ENCODE measurements at regions not wholly inside any gene's neighbourhood (a gene's known extent, or its start where the extent isn't known, plus 50 kb on each side); places are given as distances from the start of the nearest gene placed in this dataset.

- TF ChIP-seq AFF4 (CRISPR knock-in tag; IDR thresholded peaks at IDR 0.05): no peak
Measured at GRCh38 chrX:147077472-147077871, 262.9 kb upstream of the CXorf51A start (continued).

GRCh38 chrX:147072747-147073146 is 258.2 kb upstream of the CXorf51A start:
- no peak for TF ChIP-seq JUNB (CRISPR knock-in tag; IDR thresholded peaks at IDR 0.05; ENCODE audit: borderline replicate concordance)
- no peak for TF ChIP-seq ZNF33B (CRISPR knock-in tag; IDR thresholded peaks at IDR 0.05)
- TF ChIP-seq PAXIP1 (CRISPR knock-in tag; conservative IDR thresholded peaks at IDR 0.05): no peak
- no peak for TF ChIP-seq ZNF558 (CRISPR knock-in tag; IDR thresholded peaks at IDR 0.05; ENCODE audit: borderline replicate concordance)
- no peak for TF ChIP-seq YY1 (IDR thresholded peaks at IDR 0.05; ENCODE audit: insufficient read depth, insufficient replicate concordance, low read depth, low read length)
- no peak for TF ChIP-seq HNRNPH1 (optimal IDR thresholded peaks at IDR 0.05; ENCODE audit: low read depth, low read length)
- TF ChIP-seq RCOR2 (CRISPR knock-in tag; IDR thresholded peaks at IDR 0.05): no peak
- TF ChIP-seq ZBTB38 (CRISPR knock-in tag; IDR thresholded peaks at IDR 0.05): no peak
- TF ChIP-seq CEBPB (IDR thresholded peaks at IDR 0.05; ENCODE audit: borderline replicate concordance, low read depth, low read length): no peak
- no peak for TF ChIP-seq AFF4 (CRISPR knock-in tag; IDR thresholded peaks at IDR 0.05)
- TF ChIP-seq ZNF180 (CRISPR knock-in tag; IDR thresholded peaks at IDR 0.05; ENCODE audit: borderline replicate concordance, low read depth): no peak
- TF ChIP-seq ZNF430 (CRISPR knock-in tag; IDR thresholded peaks at IDR 0.05): no peak
- Histone ChIP-seq H3K9me3 (ENCODE audit: low read length) (peaks cover 26% of the 10 kb centered on the region; the same call in 1 of the 2 replicates), H3K9ac (ENCODE audit: insufficient read depth, low read depth, low read length) (no peak overlapping the region), H2AFZ (ENCODE audit: low read length) (no peak overlapping the region), H3K27ac (ENCODE audit: extremely low read length, insufficient read depth, low read length) (no peak overlapping the region), H3K36me3 (replicated peaks in 1 of 2; ENCODE audit: control insufficient read depth in 1 of 2, insufficient read depth in 2 of 2, low read length in 2 of 2) (no peaks in the 10 kb centered on the region), H3K4me3 (replicated peaks in 1 of 3; ENCODE audit: insufficient read depth in 1 of 3, low read depth in 2 of 3, low read length in 3 of 3) (no peak overlapping the region), H3K4me2 (ENCODE audit: low read depth, low read length) (no peak overlapping the region), H4K20me1 (ENCODE audit: insufficient read depth, low read length) (no peaks in the 10 kb centered on the region), H3K4me1 (ENCODE audit: insufficient read depth, low read length) (no peaks in the 10 kb centered on the region), H3K27me3 (ENCODE audit: control insufficient read depth in 1 of 2, insufficient read depth in 2 of 2, low read length in 2 of 2) (no peaks in the 10 kb centered on the region), H3K79me2 (ENCODE audit: insufficient read depth, low read length) (no peaks in the 10 kb centered on the region)
- POLR2A ChIA-PET: no interaction called here
- FAIRE-seq (no peak), DNase-seq (ENCODE audit: low spot score) (no peak), ATAC-seq (no peak)
- no TSS peak for BruUV-seq (replicated peaks)
- 17% methylated on average over 4 of the region's 5 CpGs for WGBS (ENCODE audit: low lambda C conversion rate)
- intact Hi-C loops (cut with micrococcal nuclease; ENCODE audit: unreplicated experiment) (no loop called here), in situ Hi-C loops (cut with HindIII; ENCODE audit: extremely low pct_ligation_motif_present, low pct_unique_long_range_greater_than_20kb) (no loop called here)
- CTCF ChIA-PET (ENCODE audit: low intra/inter-chr PET ratio, low total read pairs): no interaction called here
